RWPE2 (cell line): ENCODE measurements at regions not wholly inside any gene's neighbourhood (a gene's known extent, or its start where the extent isn't known, plus 50 kb on each side); places are given as distances from the start of the nearest gene placed in this dataset.
"Not testable (repeated sequence)": the region's sequence is repeated elsewhere in the genome, so short reads cannot be mapped to it uniquely, and the experiment has no call there.

Experiments used
- ATAC-seq: fragments of 200-7000 bp; cut with Tn5 transposase; 3 replicates; pipeline ENCODE4 v1.9.1; 2021; ENCODE audit warnings: low read depth
- DNase-seq: peaks from one replicate; pipeline ENCODE4 v3.0.0-alpha.2; 2020; ENCODE audit warnings: low spot score
- H3K27ac ChIP-seq: fragments of 450-650 bp; 2 replicates; pipeline ENCODE4 v1.5.1; 2017; ENCODE audit warnings: mild to moderate bottlenecking; ENCODE audit not compliant: poor library complexity, severe bottlenecking
- H3K27me3 ChIP-seq: fragments of 250-450 bp; sonication (Bioruptor Pico); 2 replicates; pipeline ENCODE4 v1.5.1; 2021; ENCODE audit warnings: mild to moderate bottlenecking, moderate library complexity; ENCODE audit not compliant: insufficient read depth, poor library complexity, severe bottlenecking
- H3K36me3 ChIP-seq: fragments of 250-450 bp; sonication (Bioruptor Pico); 2 replicates; pipeline ENCODE4 v1.5.1; 2020; ENCODE audit warnings: low read depth, mild to moderate bottlenecking, moderate library complexity
- H3K4me1 ChIP-seq: fragments of 250-450 bp; sonication (Bioruptor Pico); 2 replicates; pipeline ENCODE4 v1.5.1; 2021; ENCODE audit warnings: mild to moderate bottlenecking, moderate library complexity; ENCODE audit not compliant: insufficient read depth, poor library complexity, severe bottlenecking
- H3K4me3 ChIP-seq: fragments of 250-450 bp; sonication (Bioruptor Pico); 2 replicates; pipeline ENCODE4 v1.5.1; 2021; ENCODE audit warnings: mild to moderate bottlenecking, moderate library complexity; ENCODE audit not compliant: severe bottlenecking
- H3K9me3 ChIP-seq: fragments of 250-450 bp; sonication (Bioruptor Pico); 2 replicates; pipeline ENCODE4 v1.5.1; 2021; ENCODE audit warnings: mild to moderate bottlenecking, moderate library complexity; ENCODE audit not compliant: severe bottlenecking
- TF ChIP-seq, protein P1 (sequence below): fragments of 450-650 bp; IDR thresholded peaks from one replicate; pipeline ENCODE4 v1.5.1; 2017; ENCODE audit warnings: mild to moderate bottlenecking, moderate library complexity; ENCODE audit not compliant: poor library complexity, severe bottlenecking

DNA sequence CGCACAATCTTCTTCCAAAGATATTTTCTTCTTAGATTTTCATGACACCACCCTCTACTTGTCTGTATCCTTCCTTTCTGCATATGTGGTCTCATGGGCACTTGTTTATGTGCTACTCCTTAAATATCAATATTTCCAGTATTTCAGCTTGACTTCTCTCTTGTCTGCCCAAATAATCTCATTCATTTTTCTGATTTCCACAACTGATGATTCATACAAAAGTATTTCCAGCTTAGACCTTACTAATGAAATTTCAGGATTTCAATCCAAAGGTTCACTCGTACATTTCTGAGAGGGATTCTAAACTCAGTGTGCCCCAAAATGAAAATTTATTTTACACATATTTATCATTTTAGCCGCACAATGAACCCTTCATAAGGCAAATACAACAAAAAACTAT is 928.9 kb upstream of the C9orf72 start:
- DNase-seq (no peak), ATAC-seq (no peak)
- Histone ChIP-seq H3K36me3 (no peaks in the 10 kb centered on the region), H3K4me3 (no peak overlapping the region), H3K4me1 (no peaks in the 10 kb centered on the region), H3K9me3 (no peaks in the 10 kb centered on the region), H3K27me3 (no peaks in the 10 kb centered on the region), H3K27ac (no peak overlapping the region)
- TF ChIP-seq, protein P1, sequence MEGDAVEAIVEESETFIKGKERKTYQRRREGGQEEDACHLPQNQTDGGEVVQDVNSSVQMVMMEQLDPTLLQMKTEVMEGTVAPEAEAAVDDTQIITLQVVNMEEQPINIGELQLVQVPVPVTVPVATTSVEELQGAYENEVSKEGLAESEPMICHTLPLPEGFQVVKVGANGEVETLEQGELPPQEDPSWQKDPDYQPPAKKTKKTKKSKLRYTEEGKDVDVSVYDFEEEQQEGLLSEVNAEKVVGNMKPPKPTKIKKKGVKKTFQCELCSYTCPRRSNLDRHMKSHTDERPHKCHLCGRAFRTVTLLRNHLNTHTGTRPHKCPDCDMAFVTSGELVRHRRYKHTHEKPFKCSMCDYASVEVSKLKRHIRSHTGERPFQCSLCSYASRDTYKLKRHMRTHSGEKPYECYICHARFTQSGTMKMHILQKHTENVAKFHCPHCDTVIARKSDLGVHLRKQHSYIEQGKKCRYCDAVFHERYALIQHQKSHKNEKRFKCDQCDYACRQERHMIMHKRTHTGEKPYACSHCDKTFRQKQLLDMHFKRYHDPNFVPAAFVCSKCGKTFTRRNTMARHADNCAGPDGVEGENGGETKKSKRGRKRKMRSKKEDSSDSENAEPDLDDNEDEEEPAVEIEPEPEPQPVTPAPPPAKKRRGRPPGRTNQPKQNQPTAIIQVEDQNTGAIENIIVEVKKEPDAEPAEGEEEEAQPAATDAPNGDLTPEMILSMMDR: no peak

DNA sequence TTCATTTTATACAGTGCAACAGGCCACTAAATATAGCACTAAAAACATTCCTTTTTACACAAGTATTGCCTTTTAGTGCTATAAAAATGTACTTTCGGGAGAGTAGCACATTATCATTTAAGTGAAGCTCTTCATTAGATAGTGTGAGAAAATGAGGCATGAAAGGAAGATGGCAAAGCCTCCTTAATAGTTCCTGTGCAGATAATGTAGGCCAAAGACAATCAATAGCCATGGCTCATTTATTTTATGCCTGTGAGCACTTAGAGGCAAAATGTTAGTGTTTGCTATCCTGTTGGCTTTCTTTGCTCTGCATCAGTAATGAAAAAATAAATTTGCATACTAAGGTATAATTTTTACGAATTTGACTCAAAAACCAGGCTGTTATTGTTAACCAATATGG is 929.5 kb upstream of the C9orf72 start:
- H3K4me3 ChIP-seq: no peak overlapping the region

DNA sequence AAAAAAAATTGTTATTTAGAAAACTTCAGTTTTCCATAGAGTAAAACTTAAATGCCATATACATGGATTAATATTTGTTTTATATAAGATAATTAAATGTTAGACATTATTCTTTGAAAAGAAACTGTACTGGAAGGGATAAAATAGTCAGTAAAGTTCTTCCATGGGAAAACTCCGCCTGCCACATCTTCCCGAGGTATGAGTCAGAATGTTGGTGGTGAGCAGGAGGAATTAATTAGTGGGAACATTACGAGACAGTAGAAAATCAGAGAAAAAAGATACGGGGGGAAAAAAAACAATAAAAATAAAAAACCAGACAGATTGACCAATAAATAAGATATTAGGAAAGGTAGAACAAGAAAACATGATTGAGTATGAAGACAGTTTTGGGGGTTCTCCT is 930.3 kb upstream of the C9orf72 start:
- no peaks in the 10 kb centered on the region for H3K36me3 ChIP-seq
- no peaks in the 10 kb centered on the region for H3K9me3 ChIP-seq
- no peak for DNase-seq
- H3K27me3 ChIP-seq: no peaks in the 10 kb centered on the region
- no peaks in the 10 kb centered on the region for H3K4me1 ChIP-seq
- no peak for ATAC-seq
- no peak overlapping the region for H3K27ac ChIP-seq
- no peak overlapping the region for H3K4me3 ChIP-seq
- TF ChIP-seq, protein P1: no peak

More for the DNA sequence above, 929.5 kb upstream of the C9orf72 start:
- H3K36me3 ChIP-seq: no peaks in the 10 kb centered on the region
- ATAC-seq (no peak), DNase-seq (no peak)
- H3K4me1 ChIP-seq: no peaks in the 10 kb centered on the region
- no peaks in the 10 kb centered on the region for H3K9me3 ChIP-seq
- no peaks in the 10 kb centered on the region for H3K27me3 ChIP-seq
- TF ChIP-seq, protein P1: no peak
- H3K27ac ChIP-seq: no peak overlapping the region

DNA sequence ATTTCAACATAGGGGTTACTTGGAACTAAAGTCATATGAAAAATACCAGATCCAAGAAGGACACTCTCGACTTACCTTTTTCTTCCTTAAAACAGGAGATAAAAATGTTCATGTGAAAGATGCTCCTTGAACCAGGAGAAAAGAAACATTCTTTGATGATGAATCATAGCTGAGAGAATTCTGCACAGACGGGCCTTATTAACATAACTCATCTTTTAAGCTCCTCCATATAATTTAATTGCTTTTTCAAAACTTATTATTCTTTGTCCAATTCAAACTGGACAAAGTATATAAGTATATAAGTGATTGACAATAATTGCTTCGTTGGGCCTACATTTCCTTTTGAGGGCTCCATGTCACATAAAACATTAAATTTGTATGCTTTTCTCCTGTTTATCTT is 945.2 kb upstream of the C9orf72 start:
- no peak for ATAC-seq
- TF ChIP-seq, protein P1: no peak
- Histone ChIP-seq H3K27ac (no peak overlapping the region), H3K4me1 (no peaks in the 10 kb centered on the region), H3K4me3 (no peak overlapping the region), H3K27me3 (no peaks in the 10 kb centered on the region), H3K9me3 (no peaks in the 10 kb centered on the region), H3K36me3 (no peaks in the 10 kb centered on the region)
- DNase-seq: no peak

DNA sequence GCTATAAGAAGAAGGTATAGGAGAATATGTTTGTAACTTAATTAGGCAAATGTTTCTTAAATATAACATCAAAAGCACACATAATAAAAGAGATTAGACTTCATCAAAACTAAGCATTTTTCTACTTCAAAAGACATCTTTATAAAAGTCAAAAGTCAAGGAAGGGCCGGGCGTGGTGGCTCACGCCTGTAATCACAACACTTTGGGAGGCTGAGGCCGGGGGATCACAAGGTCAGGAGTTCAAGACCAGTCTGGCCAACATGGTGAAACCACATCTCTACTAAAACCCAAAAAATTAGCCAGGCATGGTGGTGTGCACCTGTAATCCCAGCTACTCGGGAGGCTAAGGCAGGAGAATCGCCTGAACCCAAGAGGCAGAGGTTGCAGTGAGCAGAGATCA is 951.0 kb upstream of the C9orf72 start:
- not testable (repeated sequence) for DNase-seq, H3K27me3 ChIP-seq, ATAC-seq, H3K27ac ChIP-seq, H3K4me3 ChIP-seq, H3K36me3 ChIP-seq, H3K9me3 ChIP-seq, H3K4me1 ChIP-seq

DNA sequence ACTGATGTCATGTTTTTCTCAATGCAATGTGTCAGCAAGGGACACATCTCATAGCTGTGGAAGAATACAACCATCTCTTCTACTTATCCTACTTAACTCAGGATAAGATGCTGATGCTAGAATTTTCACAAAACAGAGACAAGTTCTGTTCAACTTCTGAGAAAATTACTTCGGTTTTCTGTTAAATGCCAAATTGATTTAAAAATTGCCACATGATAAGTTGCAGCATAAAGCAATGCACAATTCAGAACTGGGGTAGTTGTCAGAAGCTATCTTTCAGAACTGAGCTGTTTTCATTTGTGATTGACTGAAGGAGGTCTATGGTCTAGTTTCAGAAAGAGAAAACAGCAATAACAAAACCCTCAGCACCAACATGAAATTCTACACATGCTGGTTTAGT is 954.8 kb upstream of the C9orf72 start:
- H3K9me3 ChIP-seq: no peaks in the 10 kb centered on the region
- H3K4me1 ChIP-seq: no peaks in the 10 kb centered on the region
- TF ChIP-seq, protein P1: no peak
- DNase-seq: no peak
- H3K36me3 ChIP-seq: no peaks in the 10 kb centered on the region
- H3K27me3 ChIP-seq: no peaks in the 10 kb centered on the region
- no peak overlapping the region for H3K27ac ChIP-seq
- no peak for ATAC-seq
- H3K4me3 ChIP-seq: no peak overlapping the region
